ENCODE measurements at regions not wholly inside any gene's neighbourhood (a gene's known extent, or its start where the extent isn't known, plus 50 kb on each side); places are given as distances from the start of the nearest gene placed in this dataset.

- H3K9me2 ChIP-seq (replicated peaks; ENCODE audit: insufficient read depth, low read length) = no peaks in the 10 kb centered on the region
- no peaks in the 10 kb centered on the region for H3K4me1 ChIP-seq (ENCODE audit: low read length)
- DNase-seq = no peak
- no peaks in the 10 kb centered on the region for H3F3A ChIP-seq (ENCODE audit: insufficient read depth, low read length)
- no peak for TF ChIP-seq EZH2 (optimal IDR thresholded peaks at IDR 0.05; ENCODE audit: low read depth, low read length)
- TF ChIP-seq EZH2phosphoT487 (IDR thresholded peaks at IDR 0.05; ENCODE audit: low read length) = no peak
- TF ChIP-seq CTCF (IDR thresholded peaks at IDR 0.05; ENCODE audit: low read length) = no peak
- H4K20me1 ChIP-seq (ENCODE audit: insufficient read depth, low read length) = no peaks in the 10 kb centered on the region
- no peaks in the 10 kb centered on the region for H3K9me3 ChIP-seq (replicated peaks; ENCODE audit: insufficient read depth, low read length)
- H3K27ac ChIP-seq (ENCODE audit: low read length) = no peak overlapping the region
- H3K79me2 ChIP-seq (ENCODE audit: low read length) = no peaks in the 10 kb centered on the region
- no peaks in the 10 kb centered on the region for H3K36me3 ChIP-seq (replicated peaks; ENCODE audit: insufficient read depth, low read length)
- no peak overlapping the region for H3K9ac ChIP-seq (ENCODE audit: low read length)
- H3K27me3 ChIP-seq (replicated peaks; ENCODE audit: insufficient read depth, low read length) = no peaks in the 10 kb centered on the region
- H2AFZ ChIP-seq (ENCODE audit: low read length) = no peak overlapping the region
- no peak overlapping the region for H3K4me2 ChIP-seq (ENCODE audit: low read depth, low read length)
- no peak overlapping the region for H3K4me3 ChIP-seq (ENCODE audit: low read length)
Observed at GRCh38 chr12:89073027-89073398, 279.3 kb downstream of the DUSP6 start.

- no peaks in the 10 kb centered on the region for H3F3A ChIP-seq (ENCODE audit: insufficient read depth, low read length)
- no peak for DNase-seq
- H3K27ac ChIP-seq (ENCODE audit: low read length) = no peak overlapping the region
- H3K4me1 ChIP-seq (ENCODE audit: low read length) = no peaks in the 10 kb centered on the region
- H2AFZ ChIP-seq (ENCODE audit: low read length) = no peak overlapping the region
- no peak overlapping the region for H3K9ac ChIP-seq (ENCODE audit: low read length)
- no peak for TF ChIP-seq EZH2phosphoT487 (IDR thresholded peaks at IDR 0.05; ENCODE audit: low read length)
- no peak for TF ChIP-seq EZH2 (optimal IDR thresholded peaks at IDR 0.05; ENCODE audit: low read depth, low read length)
- TF ChIP-seq CTCF (IDR thresholded peaks at IDR 0.05; ENCODE audit: low read length) = no peak
- H3K4me3 ChIP-seq (ENCODE audit: low read length) = no peak overlapping the region
- no peak overlapping the region for H3K4me2 ChIP-seq (ENCODE audit: low read depth, low read length)
- H3K9me3 ChIP-seq (replicated peaks; ENCODE audit: insufficient read depth, low read length) = no peaks in the 10 kb centered on the region
- H3K36me3 ChIP-seq (replicated peaks; ENCODE audit: insufficient read depth, low read length) = no peaks in the 10 kb centered on the region
- no peaks in the 10 kb centered on the region for H3K79me2 ChIP-seq (ENCODE audit: low read length)
- no peaks in the 10 kb centered on the region for H4K20me1 ChIP-seq (ENCODE audit: insufficient read depth, low read length)
- H3K27me3 ChIP-seq (replicated peaks; ENCODE audit: insufficient read depth, low read length) = no peaks in the 10 kb centered on the region
- no peaks in the 10 kb centered on the region for H3K9me2 ChIP-seq (replicated peaks; ENCODE audit: insufficient read depth, low read length)
Observed at GRCh38 chr12:89072294-89073026, 279.8 kb downstream of the DUSP6 start.

GRCh38 chr12:89070603-89071002 lies 281.7 kb downstream of the DUSP6 start:
- H2AFZ ChIP-seq (ENCODE audit: low read length) = no peak overlapping the region
- no peaks in the 10 kb centered on the region for H3K36me3 ChIP-seq (replicated peaks; ENCODE audit: insufficient read depth, low read length)
- TF ChIP-seq EZH2 (optimal IDR thresholded peaks at IDR 0.05; ENCODE audit: low read depth, low read length) (no peak), EZH2phosphoT487 (IDR thresholded peaks at IDR 0.05; ENCODE audit: low read length) (no peak), CTCF (IDR thresholded peaks at IDR 0.05; ENCODE audit: low read length) (no peak)
- H3K9ac ChIP-seq (ENCODE audit: low read length) = no peak overlapping the region
- no peaks in the 10 kb centered on the region for H3K9me2 ChIP-seq (replicated peaks; ENCODE audit: insufficient read depth, low read length)
- H3K27me3 ChIP-seq (replicated peaks; ENCODE audit: insufficient read depth, low read length) = no peaks in the 10 kb centered on the region
- H3K4me3 ChIP-seq (ENCODE audit: low read length) = no peak overlapping the region
- no peak overlapping the region for H3K27ac ChIP-seq (ENCODE audit: low read length)
- H4K20me1 ChIP-seq (ENCODE audit: insufficient read depth, low read length) = no peaks in the 10 kb centered on the region
- no peak for DNase-seq
- H3K79me2 ChIP-seq (ENCODE audit: low read length) = no peaks in the 10 kb centered on the region
- no peak overlapping the region for H3K4me2 ChIP-seq (ENCODE audit: low read depth, low read length)
- H3K4me1 ChIP-seq (ENCODE audit: low read length) = no peaks in the 10 kb centered on the region
- H3K9me3 ChIP-seq (replicated peaks; ENCODE audit: insufficient read depth, low read length) = no peaks in the 10 kb centered on the region
- H3F3A ChIP-seq (ENCODE audit: insufficient read depth, low read length) = no peaks in the 10 kb centered on the region

Measured in MM.1S (cell line).